Endodermal cell (in vitro differentiated cells): ENCODE measurements at regions not wholly inside any gene's neighbourhood (a gene's known extent, or its start where the extent isn't known, plus 50 kb on each side); places are given as distances from the start of the nearest gene placed in this dataset.

ENCODE experiments used
- DNase-seq: peaks from one replicate; pipeline ENCODE4 v3.0.0-alpha.2; 2017
- H3K27ac ChIP-seq: 2 replicates; pipeline ENCODE4 v1.5.1; 2013; ENCODE audit warnings: mild to moderate bottlenecking, low read depth, low read length, moderate library complexity
- H3K27me3 ChIP-seq: 2 replicates; pipeline ENCODE4 v1.6.1; 2013; ENCODE audit warnings: mild to moderate bottlenecking, low read length, moderate library complexity; ENCODE audit not compliant: insufficient read depth, control insufficient read depth, poor library complexity, severe bottlenecking
- H3K36me3 ChIP-seq: 2 replicates; pipeline ENCODE4 v1.7.0; 2013; ENCODE audit warnings: mild to moderate bottlenecking, low read length, moderate library complexity; ENCODE audit not compliant: control insufficient read depth, insufficient read depth
- H3K4me1 ChIP-seq: one replicate; pipeline ENCODE4 v1.7.0; 2013; ENCODE audit warnings: low read length; ENCODE audit not compliant: control insufficient read depth, insufficient read depth
- H3K4me3 ChIP-seq: 2 replicates; pipeline ENCODE4 v1.5.1; 2013; ENCODE audit warnings: mild to moderate bottlenecking, low read length, moderate library complexity
- H3K9ac ChIP-seq: 2 replicates; pipeline ENCODE4 v1.6.1; 2013; ENCODE audit warnings: mild to moderate bottlenecking, low read length, moderate library complexity; ENCODE audit not compliant: poor library complexity, severe bottlenecking; ENCODE audit errors: extremely low read depth
- H3K9me3 ChIP-seq: 2 replicates; pipeline ENCODE4 v1.6.1; 2013; ENCODE audit warnings: mild to moderate bottlenecking, low read length, moderate library complexity; ENCODE audit not compliant: control insufficient read depth
- H3K27ac Mint-ChIP-seq: 2 replicates; pipeline ENCODE4 v1.8.0; 2020; ENCODE audit warnings: mixed read lengths
- H3K27me3 Mint-ChIP-seq: 2 replicates; pipeline ENCODE4 v1.8.0; 2021; ENCODE audit warnings: mild to moderate bottlenecking, mixed read lengths; ENCODE audit not compliant: insufficient read depth
- H3K36me3 Mint-ChIP-seq: 2 replicates; pipeline ENCODE4 v1.8.0; 2020; ENCODE audit warnings: low read depth, mixed read lengths
- H3K4me1 Mint-ChIP-seq: 2 replicates; pipeline ENCODE4 v1.8.0; 2020; ENCODE audit warnings: mixed read lengths
- H3K4me3 Mint-ChIP-seq: 2 replicates; pipeline ENCODE4 v1.8.0; 2020; ENCODE audit warnings: mild to moderate bottlenecking, moderate library complexity, mixed read lengths
- H3K9me3 Mint-ChIP-seq: 2 replicates; pipeline ENCODE4 v1.8.0; 2020; ENCODE audit warnings: mild to moderate bottlenecking, mixed read lengths
- WGBS, 2 experiments: methylation state at CpG; one replicate each; pipeline versions ENCODE4 v1.1.5 to v1.1.7; 2013; ENCODE audit warnings: missing lambda C conversion rate in 2 of 2, mixed read lengths in 1 of 2; ENCODE audit not compliant: insufficient coverage in 1 of 2, insufficient read length in 1 of 2; 5-methylcytosine and 5-hydroxymethylcytosine counted together
- TF ChIP-seq, protein P1 (sequence below): fragments of 200-600 bp; sonication (generic); conservative IDR thresholded peaks from 2 replicates; pipeline ENCODE4 v1.5.0; 2021; ENCODE audit warnings: antibody characterized with exemption, mild to moderate bottlenecking

DNA sequence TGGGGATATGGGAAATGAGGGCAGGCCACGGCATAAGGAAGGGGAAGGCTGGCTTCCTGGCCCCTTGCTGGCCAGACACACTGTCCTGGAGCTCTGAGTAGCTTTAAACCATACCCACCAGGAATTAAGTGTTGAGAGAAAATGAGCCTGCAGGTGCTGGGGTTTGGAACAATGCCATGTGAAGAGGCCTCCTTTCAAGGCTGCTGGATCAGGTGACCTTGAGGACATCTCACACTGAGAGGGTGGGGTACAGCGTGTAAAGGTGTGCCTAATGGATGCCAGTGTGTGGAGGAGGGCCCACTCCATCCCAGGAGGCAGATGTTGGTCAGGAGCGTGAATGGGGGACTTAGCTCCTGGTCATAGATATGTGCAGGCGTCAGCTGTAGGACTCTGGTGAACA lies 74.8 kb upstream of the MLN start:
- Histone ChIP-seq H3K27ac (no peak overlapping the region), H3K4me3 (no peak overlapping the region), H3K9ac (no peak overlapping the region), H3K9me3 (no peaks in the 10 kb centered on the region), H3K36me3 (no peaks in the 10 kb centered on the region), H3K27me3 (no peaks in the 10 kb centered on the region), H3K4me1 (no peaks in the 10 kb centered on the region)
- H3K9me3 Mint-ChIP-seq = no peaks in the 10 kb centered on the region
- no peak overlapping the region for H3K4me3 Mint-ChIP-seq
- H3K27ac Mint-ChIP-seq = no peak overlapping the region
- no peaks in the 10 kb centered on the region for H3K36me3 Mint-ChIP-seq
- 89 to 100% methylated on average over 1 to 4 of the region's 4 CpGs for WGBS, 2 experiments
- DNase-seq = no peak
- TF ChIP-seq, protein P1, sequence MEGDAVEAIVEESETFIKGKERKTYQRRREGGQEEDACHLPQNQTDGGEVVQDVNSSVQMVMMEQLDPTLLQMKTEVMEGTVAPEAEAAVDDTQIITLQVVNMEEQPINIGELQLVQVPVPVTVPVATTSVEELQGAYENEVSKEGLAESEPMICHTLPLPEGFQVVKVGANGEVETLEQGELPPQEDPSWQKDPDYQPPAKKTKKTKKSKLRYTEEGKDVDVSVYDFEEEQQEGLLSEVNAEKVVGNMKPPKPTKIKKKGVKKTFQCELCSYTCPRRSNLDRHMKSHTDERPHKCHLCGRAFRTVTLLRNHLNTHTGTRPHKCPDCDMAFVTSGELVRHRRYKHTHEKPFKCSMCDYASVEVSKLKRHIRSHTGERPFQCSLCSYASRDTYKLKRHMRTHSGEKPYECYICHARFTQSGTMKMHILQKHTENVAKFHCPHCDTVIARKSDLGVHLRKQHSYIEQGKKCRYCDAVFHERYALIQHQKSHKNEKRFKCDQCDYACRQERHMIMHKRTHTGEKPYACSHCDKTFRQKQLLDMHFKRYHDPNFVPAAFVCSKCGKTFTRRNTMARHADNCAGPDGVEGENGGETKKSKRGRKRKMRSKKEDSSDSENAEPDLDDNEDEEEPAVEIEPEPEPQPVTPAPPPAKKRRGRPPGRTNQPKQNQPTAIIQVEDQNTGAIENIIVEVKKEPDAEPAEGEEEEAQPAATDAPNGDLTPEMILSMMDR = no peak
- H3K27me3 Mint-ChIP-seq = peaks cover 15% of the 10 kb centered on the region
- H3K4me1 Mint-ChIP-seq = peaks cover 9% of the 10 kb centered on the region

GRCh38 chr6:33877982-33878535 lies 74.3 kb upstream of the MLN start:
- H3K27me3 Mint-ChIP-seq = peaks cover 14% of the 10 kb centered on the region

GRCh38 chr6:33875696-33876095 lies 71.9 kb upstream of the MLN start:
- TF ChIP-seq, protein P1 = no peak
- H3K4me1 Mint-ChIP-seq = peaks cover 12% of the 10 kb centered on the region
- no peaks in the 10 kb centered on the region for H3K9me3 Mint-ChIP-seq
- H3K36me3 ChIP-seq = no peaks in the 10 kb centered on the region
- no peak for DNase-seq
- H3K27me3 ChIP-seq = no peaks in the 10 kb centered on the region
- H3K36me3 Mint-ChIP-seq = no peaks in the 10 kb centered on the region
- no peak overlapping the region for H3K4me3 ChIP-seq
- H3K9ac ChIP-seq = no peak overlapping the region
- no peak overlapping the region for H3K4me3 Mint-ChIP-seq
- no peak overlapping the region for H3K27ac ChIP-seq
- peaks cover 13% of the 10 kb centered on the region for H3K27me3 Mint-ChIP-seq
- no peaks in the 10 kb centered on the region for H3K9me3 ChIP-seq
- H3K4me1 ChIP-seq = no peaks in the 10 kb centered on the region
- no peak overlapping the region for H3K27ac Mint-ChIP-seq
- 89 to 100% methylated on average over 1 to 5 of the region's 5 CpGs for WGBS, 2 experiments

More at GRCh38 chr6:33877982-33878535, 74.3 kb upstream of the MLN start:
- peaks cover 9% of the 10 kb centered on the region for H3K4me1 Mint-ChIP-seq
- TF ChIP-seq, protein P1 = no peak
- H3K36me3 Mint-ChIP-seq = no peaks in the 10 kb centered on the region
- Histone ChIP-seq H3K27ac (no peak overlapping the region), H3K36me3 (no peaks in the 10 kb centered on the region), H3K4me1 (no peaks in the 10 kb centered on the region), H3K4me3 (no peak overlapping the region), H3K9me3 (no peaks in the 10 kb centered on the region), H3K27me3 (no peaks in the 10 kb centered on the region), H3K9ac (no peak overlapping the region)
- H3K9me3 Mint-ChIP-seq = no peaks in the 10 kb centered on the region
- H3K27ac Mint-ChIP-seq = no peak overlapping the region
- no peak overlapping the region for H3K4me3 Mint-ChIP-seq
- WGBS, 2 experiments = 90% methylated on average over 3 to 7 of the region's 7 CpGs
- no peak for DNase-seq
